HL-60 (cell line): ENCODE measurements at regions not wholly inside any gene's neighbourhood (a gene's known extent, or its start where the extent isn't known, plus 50 kb on each side); places are given as distances from the start of the nearest gene placed in this dataset.
A peak's percentile ranks its signal among the peaks of the same experiment; 100 is the strongest.

ENCODE experiments used
- CTCF ChIP-seq: IDR thresholded peaks from one replicate; pipeline ENCODE4 v1.5.1; 2011; ENCODE audit warnings: low read length, control low read depth, inconsistent platforms; ENCODE audit not compliant: insufficient read depth
- GABPA ChIP-seq: IDR thresholded peaks from 2 replicates; pipeline ENCODE4 v1.6.1; 2012; ENCODE audit warnings: low read depth
- POLR2AphosphoS5 ChIP-seq: IDR thresholded peaks from 2 replicates; pipeline ENCODE4 v1.6.1; 2012; ENCODE audit warnings: low read depth
- REST ChIP-seq: IDR thresholded peaks from 2 replicates; pipeline ENCODE4 v1.6.1; 2012; ENCODE audit warnings: low read depth; ENCODE audit not compliant: insufficient replicate concordance
- SPI1 ChIP-seq: IDR thresholded peaks from 2 replicates; pipeline ENCODE4 v1.6.1; 2012; ENCODE audit warnings: low read depth, mild to moderate bottlenecking, borderline replicate concordance

GRCh38 chr2:62415019-62415431, 91.0 kb downstream of the TMEM17 start:
- TF ChIP-seq CTCF (no peak), GABPA (no peak), REST (no peak), POLR2AphosphoS5 (no peak), SPI1 (peak; percentile 77; the same call in 1 of the 2 replicates)
